Osteoblast (primary cell): ENCODE measurements at regions not wholly inside any gene's neighbourhood (a gene's known extent, or its start where the extent isn't known, plus 50 kb on each side); places are given as distances from the start of the nearest gene placed in this dataset.

Experiments
- DNase-seq: peaks from one replicate; pipeline ENCODE4 v3.0.0; 2011; ENCODE audit warnings: low spot score, mixed read lengths; ENCODE audit not compliant: insufficient read length; ENCODE audit errors: missing footprints
- H2AFZ ChIP-seq: 2 replicates; pipeline ENCODE4 v1.6.0; 2011; ENCODE audit warnings: mild to moderate bottlenecking, low read length
- H3K27ac ChIP-seq: 2 replicates; pipeline ENCODE4 v1.5.1; 2011; ENCODE audit warnings: mild to moderate bottlenecking, low read depth, low read length, moderate library complexity
- H3K27me3 ChIP-seq: 2 replicates; pipeline ENCODE4 v1.6.0; 2012; ENCODE audit warnings: mild to moderate bottlenecking, control low read depth, inconsistent platforms, low read length, moderate library complexity; ENCODE audit not compliant: insufficient read depth
- H3K36me3 ChIP-seq: 2 replicates; pipeline ENCODE4 v1.5.1; 2011; ENCODE audit warnings: mild to moderate bottlenecking, low read length, control low read depth, moderate library complexity; ENCODE audit not compliant: insufficient read depth
- H3K4me1 ChIP-seq: 2 replicates; pipeline ENCODE4 v1.5.1; 2011; ENCODE audit warnings: mild to moderate bottlenecking, low read length, control low read depth, moderate library complexity; ENCODE audit not compliant: insufficient read depth
- H3K4me2 ChIP-seq: 2 replicates; pipeline ENCODE4 v1.6.0; 2011; ENCODE audit warnings: mild to moderate bottlenecking, low read length; ENCODE audit not compliant: insufficient read depth
- H3K4me3 ChIP-seq: fragments of 200-600 bp; sonication (generic); 3 replicates; pipeline ENCODE4 v1.5.1; 2012; ENCODE audit warnings: mild to moderate bottlenecking, low read length, inconsistent platforms; ENCODE audit not compliant: insufficient read depth
- H3K79me2 ChIP-seq: 2 replicates; pipeline ENCODE4 v1.6.0; 2012; ENCODE audit warnings: mild to moderate bottlenecking, low read length, control low read depth, inconsistent platforms; ENCODE audit not compliant: insufficient read depth
- H3K9me3 ChIP-seq: 2 replicates; pipeline ENCODE4 v1.5.1; 2011; ENCODE audit warnings: low read depth, low read length, control low read depth
- H4K20me1 ChIP-seq: 2 replicates; pipeline ENCODE4 v1.6.0; 2012; ENCODE audit warnings: mild to moderate bottlenecking, low read length, control low read depth; ENCODE audit not compliant: insufficient read depth
- CTCF ChIP-seq: IDR thresholded peaks from 2 replicates; pipeline ENCODE4 v1.5.1; 2011; ENCODE audit warnings: mild to moderate bottlenecking, low read depth, low read length, moderate library complexity; ENCODE audit errors: extremely low read depth

GRCh38 chr7:70952311-70952710 is 179.6 kb upstream of the GALNT17 start:
- Histone ChIP-seq H3K27me3 (no peaks in the 10 kb centered on the region), H4K20me1 (no peaks in the 10 kb centered on the region), H3K27ac (no peak overlapping the region), H3K79me2 (no peaks in the 10 kb centered on the region), H3K9me3 (no peaks in the 10 kb centered on the region), H3K4me1 (no peaks in the 10 kb centered on the region), H3K36me3 (no peaks in the 10 kb centered on the region), H3K4me2 (no peak overlapping the region), H2AFZ (no peak overlapping the region), H3K4me3 (no peak overlapping the region)
- TF ChIP-seq CTCF = no peak
- no peak for DNase-seq

GRCh38 chr7:70953331-70953741 is 178.6 kb upstream of the GALNT17 start:
- Histone ChIP-seq H2AFZ (no peak overlapping the region), H3K4me2 (no peak overlapping the region), H3K4me1 (no peaks in the 10 kb centered on the region), H3K36me3 (no peaks in the 10 kb centered on the region), H3K9me3 (no peaks in the 10 kb centered on the region), H3K79me2 (no peaks in the 10 kb centered on the region), H4K20me1 (no peaks in the 10 kb centered on the region), H3K27me3 (no peaks in the 10 kb centered on the region), H3K27ac (no peak overlapping the region), H3K4me3 (no peak overlapping the region)
- DNase-seq = no peak
- no peak for TF ChIP-seq CTCF

- no peaks in the 10 kb centered on the region for H3K36me3 ChIP-seq
- no peaks in the 10 kb centered on the region for H3K79me2 ChIP-seq
- H3K4me3 ChIP-seq = no peak overlapping the region
- no peaks in the 10 kb centered on the region for H3K27me3 ChIP-seq
- H2AFZ ChIP-seq = no peak overlapping the region
- no peak overlapping the region for H3K27ac ChIP-seq
- no peak for TF ChIP-seq CTCF
- DNase-seq = no peak
- no peaks in the 10 kb centered on the region for H3K9me3 ChIP-seq
- no peaks in the 10 kb centered on the region for H4K20me1 ChIP-seq
- no peak overlapping the region for H3K4me2 ChIP-seq
- H3K4me1 ChIP-seq = no peaks in the 10 kb centered on the region
Measured at GRCh38 chr7:70953796-70954195, 178.1 kb upstream of the GALNT17 start.

- no peak for DNase-seq
- Histone ChIP-seq H3K36me3 (no peaks in the 10 kb centered on the region), H3K27ac (no peak overlapping the region), H3K9me3 (no peaks in the 10 kb centered on the region), H3K4me1 (no peaks in the 10 kb centered on the region), H3K4me2 (no peak overlapping the region), H3K4me3 (no peak overlapping the region), H3K79me2 (no peaks in the 10 kb centered on the region), H2AFZ (no peak overlapping the region), H3K27me3 (no peaks in the 10 kb centered on the region), H4K20me1 (no peaks in the 10 kb centered on the region)
- TF ChIP-seq CTCF = no peak
Measured at GRCh38 chr7:70972693-70973092, 159.3 kb upstream of the GALNT17 start.
